H1 (cell line): ENCODE measurements at regions not wholly inside any gene's neighbourhood (a gene's known extent, or its start where the extent isn't known, plus 50 kb on each side); places are given as distances from the start of the nearest gene placed in this dataset.

Source experiments
- CTCF ChIA-PET: fragments of 300-600 bp; sonication (Branson Sonifier 250); formaldehyde crosslinking; loops from one replicate; lab custom pipeline; 2021; ENCODE audit not compliant: partially characterized antibody; lab: Charles Lee
- POLR2A ChIA-PET: fragments of 300-600 bp; sonication (Branson Sonifier 250); formaldehyde crosslinking; loops from one replicate; lab custom pipeline; 2021; ENCODE audit warnings: inconsistent platforms; ENCODE audit not compliant: partially characterized antibody; lab: Charles Lee
- DNase-seq, 2 experiments: peaks; one replicate each; pipeline versions ENCODE4 v3.0.0 to v3.0.0-alpha.2; 2010 to 2022; ENCODE audit warnings: low spot score in 2 of 2, low read depth in 1 of 2, mixed read lengths in 1 of 2
- FAIRE-seq: peaks from 2 replicates; lab custom pipeline; 2011; peaks lifted over from hg19 to GRCh38; lab: Jason Lieb, UNC
- H2AFZ ChIP-seq: 2 replicates; pipeline ENCODE4 v1.8.1; 2012; ENCODE audit warnings: low read length, inconsistent platforms
- H2AK5ac ChIP-seq: 2 replicates; pipeline ENCODE4 v1.6.1; 2013; ENCODE audit warnings: low read depth, low read length
- H2BK120ac ChIP-seq: replicated peaks from 2 replicates; pipeline ENCODE3; 2013; ENCODE audit warnings: low read depth, low read length, inconsistent platforms
- H2BK12ac ChIP-seq: 2 replicates; pipeline ENCODE4 v1.6.1; 2013; ENCODE audit warnings: low read depth, low read length
- H2BK15ac ChIP-seq: 2 replicates; pipeline ENCODE4 v1.6.1; 2013; ENCODE audit warnings: low read length
- H2BK20ac ChIP-seq: 2 replicates; pipeline ENCODE4 v1.6.1; 2013; ENCODE audit warnings: low read length
- H2BK5ac ChIP-seq: 2 replicates; pipeline ENCODE4 v1.6.1; 2013; ENCODE audit warnings: low read depth, low read length
- H3K14ac ChIP-seq: 2 replicates; pipeline ENCODE4 v1.6.1; 2013; ENCODE audit warnings: inconsistent platforms; ENCODE audit not compliant: insufficient read length
- H3K18ac ChIP-seq: 2 replicates; pipeline ENCODE4 v1.6.1; 2013; ENCODE audit warnings: low read length; ENCODE audit errors: extremely low read depth
- H3K23ac ChIP-seq: 2 replicates; pipeline ENCODE4 v1.6.1; 2013; ENCODE audit warnings: inconsistent platforms; ENCODE audit not compliant: insufficient read length
- H3K23me2 ChIP-seq: 2 replicates; pipeline ENCODE4 v1.6.1; 2013; ENCODE audit warnings: low read depth, low read length
- H3K27ac ChIP-seq: 2 replicates; pipeline ENCODE4 v1.6.1; 2011; ENCODE audit warnings: low read depth, low read length, inconsistent platforms
- H3K27me3 ChIP-seq, 4 experiments: replicated peaks in 1 of 4; 1 replicate in 1 of 4; 2 replicates in 3 of 4; pipeline versions ENCODE4 v1.6.1 to v1.8.1; 2011 to 2013; ENCODE audit warnings: low read length in 3 of 4, mild to moderate bottlenecking in 3 of 4, inconsistent platforms in 2 of 4, mixed read lengths in 2 of 4, moderate library complexity in 1 of 4; ENCODE audit not compliant: control insufficient read depth in 3 of 4, insufficient read depth in 3 of 4; ENCODE audit errors: extremely low read depth in 1 of 4
- H3K36me3 ChIP-seq, 4 experiments: 2 replicates each; pipeline versions ENCODE4 v1.6.1 to v1.8.1; 2011 to 2013; ENCODE audit warnings: mild to moderate bottlenecking in 4 of 4, low read length in 3 of 4, moderate library complexity in 2 of 4, control low read depth in 1 of 4, inconsistent platforms in 1 of 4; ENCODE audit not compliant: insufficient read depth in 4 of 4, control insufficient read depth in 2 of 4
- H3K4ac ChIP-seq: replicated peaks from 2 replicates; pipeline ENCODE3; 2013; ENCODE audit warnings: low read length, low read depth, mixed read lengths, inconsistent platforms; ENCODE audit not compliant: insufficient read length
- H3K4me1 ChIP-seq, 4 experiments: replicated peaks in 1 of 4; 1 replicate in 1 of 4; 2 replicates in 3 of 4; pipeline versions ENCODE4 v1.6.1 to v1.8.1; 2011 to 2013; ENCODE audit warnings: low read length in 3 of 4, inconsistent platforms in 2 of 4, mixed read lengths in 1 of 4; ENCODE audit not compliant: insufficient read depth in 4 of 4, control insufficient read depth in 3 of 4
- H3K4me2 ChIP-seq, 2 experiments: 2 replicates each; pipeline versions ENCODE4 v1.6.1 to v1.8.1; 2011 to 2013; ENCODE audit warnings: low read depth in 2 of 2, low read length in 2 of 2, control low read depth in 1 of 2, inconsistent platforms in 1 of 2, mild to moderate bottlenecking in 1 of 2; ENCODE audit not compliant: insufficient read depth in 1 of 2
- H3K4me3 ChIP-seq, 4 experiments: fragments of 200-600, 300-600 bp in 1 of 4; sonication (generic), shearing (Covaris generic), sonication (Bioruptor Twin) in 1 of 4; 2 replicates each; pipeline versions ENCODE4 v1.5.1 to v1.8.1; 2011 to 2016; ENCODE audit warnings: low read length in 4 of 4, low read depth in 3 of 4, control low read depth in 2 of 4, inconsistent platforms in 2 of 4, mild to moderate bottlenecking in 2 of 4, mixed read lengths in 1 of 4, moderate library complexity in 1 of 4; ENCODE audit not compliant: insufficient read depth in 2 of 4; ENCODE audit errors: extremely low read depth in 1 of 4
- H3K56ac ChIP-seq: replicated peaks from 2 replicates; pipeline ENCODE3; 2013; ENCODE audit warnings: low read depth, mild to moderate bottlenecking, mixed read lengths, low read length, inconsistent platforms; ENCODE audit not compliant: insufficient read length
- H3K79me1 ChIP-seq: 2 replicates; pipeline ENCODE4 v1.6.1; 2013; ENCODE audit warnings: low read depth, low read length, control low read depth
- H3K79me2 ChIP-seq, 2 experiments: 2 replicates each; pipeline versions ENCODE4 v1.6.1 to v1.8.1; 2012 to 2013; ENCODE audit warnings: low read length in 2 of 2, mild to moderate bottlenecking in 2 of 2, inconsistent platforms in 1 of 2; ENCODE audit not compliant: insufficient read depth in 2 of 2, control insufficient read depth in 1 of 2
- H3K9ac ChIP-seq, 4 experiments: replicated peaks in 1 of 4; 1 replicate in 1 of 4; 2 replicates in 3 of 4; pipeline versions ENCODE4 v1.6.1 to v1.8.1; 2011 to 2013; ENCODE audit warnings: low read depth in 3 of 4, low read length in 3 of 4, control low read depth in 2 of 4, mild to moderate bottlenecking in 2 of 4, moderate library complexity in 2 of 4, inconsistent platforms in 1 of 4; ENCODE audit errors: extremely low read depth in 1 of 4
- H3K9me3 ChIP-seq, 2 experiments: 2 replicates each; pipeline versions ENCODE4 v1.6.1 to v1.8.1; 2012 to 2013; ENCODE audit warnings: mild to moderate bottlenecking in 2 of 2, moderate library complexity in 2 of 2, control low read depth in 1 of 2, inconsistent platforms in 1 of 2, low read depth in 1 of 2, low read length in 1 of 2, mixed read lengths in 1 of 2; ENCODE audit not compliant: insufficient read depth in 2 of 2
- H4K20me1 ChIP-seq, 2 experiments: replicated peaks in 1 of 2; 2 replicates each; pipeline versions ENCODE3 to v1.8.1; 2011 to 2013; ENCODE audit warnings: inconsistent platforms in 2 of 2, low read length in 2 of 2, mild to moderate bottlenecking in 1 of 2; ENCODE audit not compliant: insufficient read depth in 2 of 2, control insufficient read depth in 1 of 2
- H4K5ac ChIP-seq: 2 replicates; pipeline ENCODE4 v1.6.1; 2013; ENCODE audit warnings: low read length, low read depth, mixed read lengths, inconsistent platforms; ENCODE audit not compliant: insufficient read length
- H4K8ac ChIP-seq: 2 replicates; pipeline ENCODE4 v1.8.0; 2013; ENCODE audit warnings: mild to moderate bottlenecking, moderate library complexity, low read length, inconsistent platforms; ENCODE audit not compliant: insufficient read depth; ENCODE audit errors: extremely low read depth
- H4K91ac ChIP-seq: replicated peaks from 2 replicates; pipeline ENCODE3; 2013; ENCODE audit warnings: low read length, mixed read lengths, inconsistent platforms; ENCODE audit not compliant: insufficient read length
- ASH2L ChIP-seq: fragments of 200-600, 300-600 bp; sonication (generic); IDR thresholded peaks from one replicate; pipeline ENCODE4 v1.7.1; 2017; ENCODE audit warnings: low read length
- BACH1 ChIP-seq: IDR thresholded peaks from 2 replicates; pipeline ENCODE4 v1.6.1; 2012; ENCODE audit warnings: low read length, improper control_type of control experiment
- BCL11A ChIP-seq, 2 experiments: IDR thresholded peaks; one replicate each; pipeline ENCODE4 v1.6.1; 2011; ENCODE audit warnings: low read depth in 2 of 2, low read length in 2 of 2, mild to moderate bottlenecking in 2 of 2
- EP300 ChIP-seq, 2 experiments: IDR thresholded peaks; 1 replicate in 1 of 2; 2 replicates in 1 of 2; pipeline ENCODE4 v1.6.1; 2011 to 2012; ENCODE audit warnings: low read depth in 2 of 2, low read length in 2 of 2, mild to moderate bottlenecking in 2 of 2, borderline replicate concordance in 1 of 2, inconsistent platforms in 1 of 2, moderate library complexity in 1 of 2
- HDAC2 ChIP-seq, 2 experiments: fragments of 300-600 bp in 1 of 2; sonication (generic) in 1 of 2; IDR thresholded peaks; 2 replicates each; pipeline ENCODE4 v1.6.1; 2011 to 2012; ENCODE audit warnings: low read depth in 2 of 2, low read length in 2 of 2, mild to moderate bottlenecking in 2 of 2, moderate library complexity in 2 of 2, borderline replicate concordance in 1 of 2, inconsistent platforms in 1 of 2
- KDM4A ChIP-seq: IDR thresholded peaks from one replicate; pipeline ENCODE4 v1.7.1; 2012; ENCODE audit warnings: low read depth, mild to moderate bottlenecking, moderate library complexity, low read length, inconsistent platforms; ENCODE audit not compliant: severe bottlenecking
- NANOG ChIP-seq: IDR thresholded peaks from 2 replicates; pipeline ENCODE4 v1.6.1; 2011; ENCODE audit warnings: low read length, low read depth, mild to moderate bottlenecking, inconsistent platforms; ENCODE audit not compliant: insufficient read depth, poor library complexity, severe bottlenecking
- RFX5 ChIP-seq: IDR thresholded peaks from 2 replicates; pipeline ENCODE4 v1.6.1; 2011; ENCODE audit warnings: low read depth, low read length, improper control_type of control experiment, borderline replicate concordance
- RNF2 ChIP-seq: fragments of 200-900, 300-1000 bp; sonication (generic); IDR thresholded peaks from 2 replicates; pipeline ENCODE4 v1.7.1; 2016; ENCODE audit warnings: borderline replicate concordance, low read depth, mild to moderate bottlenecking, antibody characterized with exemption, low read length; ENCODE audit not compliant: poor library complexity, severe bottlenecking; ENCODE audit errors: missing control alignments
- SIX5 ChIP-seq: IDR thresholded peaks from 2 replicates; pipeline ENCODE4 v1.6.1; 2011; ENCODE audit warnings: mild to moderate bottlenecking, low read depth, low read length
- SP4 ChIP-seq: IDR thresholded peaks from 2 replicates; pipeline ENCODE4 v1.6.1; 2012; ENCODE audit warnings: low read length, inconsistent platforms
- TBP ChIP-seq: IDR thresholded peaks from 2 replicates; pipeline ENCODE4 v1.6.1; 2011; ENCODE audit warnings: low read depth, low read length, improper control_type of control experiment
- WGBS, 2 experiments: shearing (Covaris generic) in 1 of 2; methylation state at CpG; one replicate each; pipeline versions ENCODE4 v1.1.6 to v1.1.7; 2013 to 2015; ENCODE audit warnings: low lambda C conversion rate in 2 of 2, mixed read lengths in 2 of 2, inconsistent platforms in 1 of 2, low coverage in 1 of 2, missing lambda C conversion rate in 1 of 2; ENCODE audit not compliant: insufficient replicate concordance in 2 of 2, insufficient coverage in 1 of 2, insufficient read length in 1 of 2; ENCODE audit errors: extremely low coverage in 1 of 2, missing lambda C conversion rate in 1 of 2; 5-methylcytosine and 5-hydroxymethylcytosine counted together

GRCh38 chr4:189409158-189409557, 531.5 kb upstream of the FRG1 start:
- Histone ChIP-seq H3K4me1 (no peaks in the 10 kb centered on the region), H3K4me3 (no peak overlapping the region), H2BK20ac (no peak overlapping the region), H3K9ac (no peak overlapping the region), H2BK5ac (no peak overlapping the region), H3K56ac (no peak overlapping the region), H3K79me1 (no peaks in the 10 kb centered on the region), H3K18ac (no peak overlapping the region), H3K14ac (no peak overlapping the region), H3K79me2 (no peaks in the 10 kb centered on the region), H4K91ac (no peak overlapping the region), H3K27me3 (no peaks in the 10 kb centered on the region), H3K36me3 (no peaks in the 10 kb centered on the region; a peak in 1 of 8 replicates), H2AFZ (no peak overlapping the region), H4K20me1 (no peaks in the 10 kb centered on the region), H3K4ac (no peak overlapping the region), H2BK15ac (no peak overlapping the region), H2BK12ac (no peak overlapping the region), H2BK120ac (no peak overlapping the region), H3K27ac (no peak overlapping the region), H4K5ac (no peak overlapping the region), H3K9me3 (peaks cover 6 to 13% of the 10 kb centered on the region in 2 experiments), H3K4me2 (no peak overlapping the region), H3K23ac (no peak overlapping the region), H3K23me2 (no peaks in the 10 kb centered on the region), H2AK5ac (no peak overlapping the region), H4K8ac (no peak overlapping the region)
- DNase-seq (no peak), FAIRE-seq (no peak)
- CTCF ChIA-PET, result interaction anchor here (1.0 kb wide), 1 partner anchor 11 kb away, joined by 3 read pairs; no protein-coding TSS in a partner anchor
- POLR2A ChIA-PET, result no interaction called here
- 95% methylated on average over 6 of the region's 6 CpGs; no CpG with 5 or more reads in 1 of the 2 experiments for WGBS, 2 experiments
- TF ChIP-seq RFX5, result no peak
- TF ChIP-seq KDM4A, result no peak
- TF ChIP-seq RNF2, result no peak
- TF ChIP-seq ASH2L, result no peak
- TF ChIP-seq SIX5, result no peak
- no peak for TF ChIP-seq BACH1
- TF ChIP-seq BCL11A (IDR thresholded peaks at IDR 0.05; ENCODE audit: low read depth in 2 of 2, low read length in 2 of 2), result no peak
- no peak for TF ChIP-seq SP4
- TF ChIP-seq TBP, result no peak
- TF ChIP-seq HDAC2 (IDR thresholded peaks at IDR 0.05; ENCODE audit: borderline replicate concordance in 1 of 2, low read depth in 2 of 2, low read length in 2 of 2), result no peak
- no peak for TF ChIP-seq NANOG
- no peak for TF ChIP-seq EP300 (IDR thresholded peaks at IDR 0.05; ENCODE audit: borderline replicate concordance in 1 of 2, low read depth in 2 of 2, low read length in 2 of 2)
